ENCODE measurements at regions not wholly inside any gene's neighbourhood (a gene's known extent, or its start where the extent isn't known, plus 50 kb on each side); places are given as distances from the start of the nearest gene placed in this dataset.

GRCh38 chr3:34294240-34294639, 495.8 kb downstream of the PDCD6IP start:
- ChIA-PET CTCF (interaction anchor here (1.0 to 1.5 kb wide), 2 partner anchors 9 to 34 kb away, joined by 4 to 5 read pairs; no protein-coding TSS in a partner anchor), POLR2A (no interaction called here)
- DNase-seq (ENCODE audit: extremely low spot score), result no peak
- TF ChIP-seq CTCF (IDR thresholded peaks at IDR 0.05; ENCODE audit: control extremely low read depth, extremely low read depth, low read depth, missing control alignments), result no peak

DNA sequence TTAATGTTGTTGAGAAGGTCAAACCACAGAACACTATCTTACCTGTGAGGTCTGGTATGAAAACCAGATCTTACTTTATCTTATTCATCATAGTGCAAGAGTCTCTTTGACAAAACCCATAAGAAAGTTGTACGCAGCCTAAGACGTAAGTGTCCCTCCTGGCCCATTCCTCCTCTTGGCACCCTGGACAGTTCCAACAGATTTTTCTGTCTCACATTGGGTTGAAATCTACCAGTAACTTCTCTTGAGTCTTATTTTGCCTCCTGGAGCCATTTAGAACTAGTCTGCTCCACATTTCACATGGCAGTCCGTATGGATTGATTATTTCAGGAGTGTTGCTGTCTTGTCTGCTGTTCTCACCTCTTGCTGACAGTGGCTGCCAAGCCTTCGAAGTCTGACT, 498.4 kb downstream of the PDCD6IP start:
- ChIA-PET POLR2A (no interaction called here), CTCF (no interaction called here)
- TF ChIP-seq CTCF (IDR thresholded peaks at IDR 0.05; ENCODE audit: control extremely low read depth, extremely low read depth, low read depth, missing control alignments), result no peak
- DNase-seq (ENCODE audit: extremely low spot score), result no peak

- POLR2A ChIA-PET, result no interaction called here
- TF ChIP-seq CTCF (IDR thresholded peaks at IDR 0.05; ENCODE audit: control extremely low read depth, extremely low read depth, low read depth, missing control alignments), result no peak
- DNase-seq (ENCODE audit: extremely low spot score), result no peak
- CTCF ChIA-PET, result interaction anchor here (0.9 to 2.2 kb wide), 6 partner anchors 14 to 192 kb away, joined by 3 to 7 read pairs (median 4); no protein-coding TSS in a partner anchor
Observed at GRCh38 chr3:34298653-34299052, 500.2 kb downstream of the PDCD6IP start.

- DNase-seq (ENCODE audit: extremely low spot score), result no peak
- ChIA-PET CTCF (interaction anchor here (1.2 kb wide), 1 partner anchor 11 kb away, joined by 5 read pairs; no protein-coding TSS in a partner anchor), POLR2A (no interaction called here)
- TF ChIP-seq CTCF (IDR thresholded peaks at IDR 0.05; ENCODE audit: control extremely low read depth, extremely low read depth, low read depth, missing control alignments), result no peak
Observed at GRCh38 chr3:34300621-34301020, 502.2 kb downstream of the PDCD6IP start.

DNA sequence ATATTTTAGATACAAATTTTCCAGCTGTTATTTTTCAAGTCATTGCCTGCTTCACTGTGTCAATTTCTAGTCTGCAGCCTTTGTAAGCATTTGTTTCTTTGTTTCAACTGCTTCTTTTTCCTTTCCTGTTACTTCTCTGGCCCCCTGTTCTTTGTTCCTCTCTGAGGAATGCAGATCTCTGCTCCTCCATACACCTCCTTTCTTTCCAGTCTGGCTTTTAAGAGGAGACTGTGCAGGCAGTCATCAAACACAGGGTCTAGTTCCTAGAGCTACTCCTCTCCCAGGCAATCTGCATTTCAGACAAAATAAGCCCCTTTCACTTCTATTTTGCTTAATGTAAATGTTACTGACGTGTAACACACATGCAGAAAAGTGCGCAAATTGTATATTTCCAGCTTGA, 502.9 kb downstream of the PDCD6IP start:
- CTCF ChIA-PET, result no interaction called here

DNA sequence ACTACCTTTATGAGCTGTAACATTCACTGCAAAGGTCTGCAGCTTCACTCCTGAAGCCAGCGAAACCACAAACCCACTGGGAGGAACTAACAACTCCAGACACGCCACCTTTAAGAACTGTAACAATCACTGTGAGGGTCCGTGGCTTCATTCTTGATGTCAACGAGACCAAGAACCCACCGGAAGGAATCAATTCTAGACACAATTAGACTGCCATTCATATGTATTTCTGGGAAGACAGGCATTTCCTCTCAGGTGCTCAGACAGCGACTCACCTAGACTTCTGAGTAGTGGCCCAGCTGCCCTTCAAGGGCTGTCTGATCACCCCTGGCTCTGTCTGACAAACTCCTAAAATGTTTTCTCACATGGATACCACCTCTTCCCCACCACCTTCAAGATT, 506.8 kb downstream of the PDCD6IP start:
- POLR2A ChIA-PET, result no interaction called here
- CTCF ChIA-PET, result interaction anchor here (1.5 to 2.1 kb wide), 2 partner anchors 14 to 45 kb away, joined by 5 to 7 read pairs; no protein-coding TSS in a partner anchor
- TF ChIP-seq CTCF (IDR thresholded peaks at IDR 0.05; ENCODE audit: control extremely low read depth, extremely low read depth, low read depth, missing control alignments), result no peak
- DNase-seq (ENCODE audit: extremely low spot score), result no peak

More for the DNA sequence above, 502.9 kb downstream of the PDCD6IP start:
- no peak for DNase-seq (ENCODE audit: extremely low spot score)
- POLR2A ChIA-PET, result no interaction called here
- TF ChIP-seq CTCF (IDR thresholded peaks at IDR 0.05; ENCODE audit: control extremely low read depth, extremely low read depth, low read depth, missing control alignments), result no peak
